Bronchial epithelial cell (primary cell): ENCODE measurements at regions not wholly inside any gene's neighbourhood (a gene's known extent, or its start where the extent isn't known, plus 50 kb on each side); places are given as distances from the start of the nearest gene placed in this dataset.

Experiments used
- DNase-seq: peaks from one replicate; pipeline ENCODE4 v3.0.0-alpha.2; 2010; ENCODE audit warnings: low read depth
- FAIRE-seq: peaks from 2 replicates; lab custom pipeline; 2011; peaks lifted over from hg19 to GRCh38; lab: Jason Lieb, UNC
- H3K27me3 ChIP-seq: 2 replicates; pipeline ENCODE4 v1.5.1; 2011; ENCODE audit warnings: low read length; ENCODE audit not compliant: control insufficient read depth, insufficient read depth
- H3K36me3 ChIP-seq: 2 replicates; pipeline ENCODE4 v1.5.1; 2011; ENCODE audit warnings: low read length; ENCODE audit not compliant: control insufficient read depth, insufficient read depth
- H3K4me3 ChIP-seq: 2 replicates; pipeline ENCODE4 v1.5.1; 2011; ENCODE audit warnings: mild to moderate bottlenecking, low read depth, low read length, control low read depth
- CTCF ChIP-seq: IDR thresholded peaks from 2 replicates; pipeline ENCODE4 v1.5.1; 2011; ENCODE audit warnings: mild to moderate bottlenecking, moderate library complexity, low read length, control low read depth, inconsistent platforms; ENCODE audit not compliant: insufficient read depth, severe bottlenecking

- Histone ChIP-seq H3K4me3 (no peak overlapping the region), H3K27me3 (no peaks in the 10 kb centered on the region), H3K36me3 (no peaks in the 10 kb centered on the region)
- no peak for FAIRE-seq
- no peak for DNase-seq
- TF ChIP-seq CTCF, result no peak
Observed at GRCh38 chr1:217019475-217019874, 296.2 kb upstream of the ESRRG start.

GRCh38 chr1:217018648-217019047 is 295.4 kb upstream of the ESRRG start:
- FAIRE-seq (no peak), DNase-seq (peak; percentile 15)
- H3K36me3 ChIP-seq, result no peaks in the 10 kb centered on the region
- no peak for TF ChIP-seq CTCF
- H3K27me3 ChIP-seq, result no peaks in the 10 kb centered on the region
- H3K4me3 ChIP-seq, result no peak overlapping the region

- no peaks in the 10 kb centered on the region for H3K36me3 ChIP-seq
- no peaks in the 10 kb centered on the region for H3K27me3 ChIP-seq
- FAIRE-seq (no peak), DNase-seq (peak; percentile 23)
- H3K4me3 ChIP-seq, result no peak overlapping the region
- no peak for TF ChIP-seq CTCF
Observed at GRCh38 chr1:217017165-217017564, 293.9 kb upstream of the ESRRG start.

- DNase-seq (no peak), FAIRE-seq (no peak)
- Histone ChIP-seq H3K4me3 (no peak overlapping the region), H3K36me3 (no peaks in the 10 kb centered on the region), H3K27me3 (no peaks in the 10 kb centered on the region)
- no peak for TF ChIP-seq CTCF
Observed at GRCh38 chr1:217014066-217014465, 290.8 kb upstream of the ESRRG start.

- DNase-seq (peak; percentile 4), FAIRE-seq (no peak)
- no peaks in the 10 kb centered on the region for H3K27me3 ChIP-seq
- no peaks in the 10 kb centered on the region for H3K36me3 ChIP-seq
- no peak for TF ChIP-seq CTCF
- H3K4me3 ChIP-seq, result no peak overlapping the region
Observed at GRCh38 chr1:217012659-217013058, 289.4 kb upstream of the ESRRG start.

- no peak for FAIRE-seq
Observed at GRCh38 chr1:217011097-217011496, 287.9 kb upstream of the ESRRG start.

More at GRCh38 chr1:217011097-217011496, 287.9 kb upstream of the ESRRG start:
- Histone ChIP-seq H3K36me3 (no peaks in the 10 kb centered on the region), H3K4me3 (no peak overlapping the region), H3K27me3 (no peaks in the 10 kb centered on the region)
- DNase-seq, result no peak
- TF ChIP-seq CTCF, result no peak
